HG03139 (cell line): ENCODE measurements at regions not wholly inside any gene's neighbourhood (a gene's known extent, or its start where the extent isn't known, plus 50 kb on each side); places are given as distances from the start of the nearest gene placed in this dataset.

Experiments
- ATAC-seq: cut with Tn5 transposase; IDR thresholded peaks from one replicate; pipeline ENCODE4 v1.9.1; 2021; ENCODE audit not compliant: unreplicated experiment

GRCh38 chr12:124633365-124634362 lies 66.3 kb upstream of the NCOR2 start:
- ATAC-seq: no peak

GRCh38 chr12:124632519-124632984 lies 65.1 kb upstream of the NCOR2 start:
- ATAC-seq: no peak

GRCh38 chr12:124631681-124632256 lies 64.4 kb upstream of the NCOR2 start:
- ATAC-seq: no peak

GRCh38 chr12:124630791-124631313 lies 63.4 kb upstream of the NCOR2 start:
- no peak for ATAC-seq

GRCh38 chr12:124629789-124630480 lies 62.5 kb upstream of the NCOR2 start:
- ATAC-seq: no peak

DNA sequence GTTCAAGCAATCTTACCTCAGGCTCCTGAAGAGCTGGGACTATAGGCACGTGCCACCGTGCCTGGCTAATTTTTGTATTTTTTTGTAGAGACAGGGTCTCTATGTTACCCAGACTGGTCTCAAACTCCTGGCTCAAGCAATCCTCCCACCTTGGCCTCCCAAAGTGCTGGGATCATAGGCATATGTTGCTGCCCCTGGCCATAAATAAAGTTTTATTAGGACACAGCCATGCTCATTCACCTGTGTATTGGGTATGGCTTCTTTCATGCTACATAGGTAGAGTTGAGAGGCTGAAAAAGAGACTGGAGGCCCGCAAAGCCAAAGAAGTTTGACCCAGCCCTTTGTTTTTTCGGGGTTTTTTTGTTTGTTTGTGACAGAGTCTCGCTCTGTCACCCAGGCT lies 61.7 kb upstream of the NCOR2 start:
- ATAC-seq: no peak

DNA sequence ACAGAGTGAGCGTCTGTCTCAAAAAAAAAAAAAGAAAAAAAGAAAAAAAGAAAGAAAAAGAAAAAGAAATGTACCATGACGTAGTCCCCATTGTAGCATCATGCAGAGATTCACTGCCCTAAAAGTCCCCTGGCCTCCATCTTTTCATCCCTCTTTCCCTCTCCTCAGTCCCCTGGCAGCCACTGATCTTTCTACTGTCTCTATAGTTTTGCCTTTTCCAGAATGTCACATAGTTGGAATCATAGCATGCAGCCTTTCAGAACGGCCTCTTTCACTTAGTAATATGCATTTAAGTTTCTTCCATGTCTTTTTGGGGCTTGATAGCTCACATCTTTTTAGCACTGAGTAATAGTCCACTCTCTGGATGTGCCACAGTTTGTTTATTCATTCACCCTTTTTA lies 60.5 kb upstream of the NCOR2 start:
- ATAC-seq: no peak

DNA sequence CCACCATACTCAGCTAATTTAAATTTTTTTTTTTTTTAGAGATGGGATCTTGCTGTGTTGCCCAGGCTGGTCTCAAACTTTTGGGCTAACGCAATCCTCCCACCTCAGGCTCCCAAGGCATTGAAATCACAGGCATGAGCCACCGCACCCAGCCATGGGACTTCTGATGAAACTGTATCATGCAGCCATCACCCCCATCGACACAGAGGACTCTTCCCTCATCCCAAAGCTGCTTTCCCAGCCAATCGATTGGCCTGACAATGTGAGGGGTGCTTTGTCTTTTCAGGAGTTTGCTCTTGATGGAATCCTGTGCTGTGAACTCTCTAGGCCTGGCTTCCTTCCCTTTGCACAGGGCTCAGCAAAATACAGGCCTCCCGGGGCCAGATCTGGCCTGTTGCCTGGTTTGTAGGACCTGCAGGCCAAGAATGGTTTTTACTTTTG lies 59.6 kb upstream of the NCOR2 start:
- ATAC-seq: no peak

GRCh38 chr12:124625867-124626675 lies 58.7 kb upstream of the NCOR2 start:
- ATAC-seq: no peak

DNA sequence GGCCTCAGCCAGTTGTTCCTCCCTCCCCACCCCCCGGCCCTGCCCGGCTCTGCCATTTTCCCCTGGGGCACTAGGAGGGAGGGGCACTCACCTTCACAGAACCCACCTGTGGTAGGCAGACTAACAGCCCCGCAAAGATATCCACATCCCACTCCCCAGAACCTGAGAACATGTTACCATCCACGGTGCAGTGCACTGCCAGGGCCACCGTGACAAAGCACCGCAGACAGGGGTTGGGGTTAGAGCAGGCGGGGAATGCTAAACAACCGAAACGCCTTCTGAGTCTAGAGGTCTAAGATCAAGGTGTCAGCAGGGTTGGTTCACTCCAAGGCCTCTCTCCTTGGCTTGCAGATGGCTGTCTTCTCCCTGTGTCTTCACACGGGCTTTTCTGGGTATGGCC lies 57.4 kb upstream of the NCOR2 start:
- no peak for ATAC-seq

GRCh38 chr12:124623344-124624035 lies 56.1 kb upstream of the NCOR2 start:
- ATAC-seq: no peak

DNA sequence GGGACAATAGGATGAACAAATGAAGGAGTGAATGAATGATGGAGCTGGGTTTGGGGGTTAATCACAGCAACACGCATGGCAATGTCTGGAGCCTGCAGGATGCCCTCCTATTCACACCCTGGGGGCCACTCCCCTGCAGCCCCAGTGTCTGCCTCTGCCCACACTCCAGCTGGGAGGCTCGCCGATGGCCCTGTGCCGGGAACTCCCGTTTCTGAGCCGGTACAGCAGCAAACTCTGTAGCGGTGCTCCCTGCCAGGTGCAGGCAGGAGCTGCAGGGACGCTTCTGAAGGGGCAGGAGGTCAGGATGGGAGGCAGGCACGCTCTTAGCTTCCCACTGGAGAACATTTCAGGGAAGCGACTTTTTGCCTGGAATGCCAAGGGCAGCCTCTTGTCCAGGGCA lies 55.4 kb upstream of the NCOR2 start:
- ATAC-seq: no peak

DNA sequence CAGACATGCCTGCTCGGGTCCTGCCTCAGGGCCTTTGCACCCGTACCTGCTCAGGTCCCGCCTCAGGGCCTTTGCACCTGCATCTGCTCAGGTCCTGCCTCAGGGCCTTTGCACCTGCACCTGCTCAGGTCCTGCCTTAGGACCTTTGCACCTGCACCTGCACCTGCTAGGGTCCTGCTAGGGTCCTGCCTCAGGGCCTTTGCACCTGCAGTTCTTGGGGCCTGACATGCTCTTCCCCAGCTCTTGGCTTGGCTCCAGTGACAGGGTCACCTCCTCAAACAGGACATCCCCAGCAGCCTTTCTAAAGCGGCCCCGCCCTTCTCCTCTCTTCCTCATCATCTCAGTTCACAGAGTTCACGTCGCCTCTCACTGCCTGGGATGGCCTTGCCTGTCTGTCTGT lies 54.9 kb upstream of the NCOR2 start:
- ATAC-seq: no peak

DNA sequence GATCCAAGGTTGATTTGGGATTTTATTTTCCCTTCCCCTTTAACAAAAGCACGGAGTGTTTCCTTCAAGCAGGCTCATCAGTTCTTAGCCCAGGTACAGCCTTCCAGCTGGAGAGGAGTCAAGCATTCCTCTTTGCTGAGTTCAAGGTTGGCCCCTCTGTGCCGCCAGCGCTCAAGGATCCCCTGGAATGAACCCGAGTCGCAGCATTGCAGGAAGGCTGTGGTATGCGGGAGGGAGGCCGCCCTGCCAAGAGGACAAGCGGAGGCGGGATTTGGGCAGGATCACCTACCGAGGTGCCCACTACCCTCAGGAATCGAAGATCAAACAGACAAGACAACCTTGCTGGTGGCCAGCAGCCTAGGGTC lies 53.9 kb upstream of the NCOR2 start:
- ATAC-seq: no peak

- no peak for ATAC-seq
Measured at GRCh38 chr12:124620606-124621295, 53.3 kb upstream of the NCOR2 start.

DNA sequence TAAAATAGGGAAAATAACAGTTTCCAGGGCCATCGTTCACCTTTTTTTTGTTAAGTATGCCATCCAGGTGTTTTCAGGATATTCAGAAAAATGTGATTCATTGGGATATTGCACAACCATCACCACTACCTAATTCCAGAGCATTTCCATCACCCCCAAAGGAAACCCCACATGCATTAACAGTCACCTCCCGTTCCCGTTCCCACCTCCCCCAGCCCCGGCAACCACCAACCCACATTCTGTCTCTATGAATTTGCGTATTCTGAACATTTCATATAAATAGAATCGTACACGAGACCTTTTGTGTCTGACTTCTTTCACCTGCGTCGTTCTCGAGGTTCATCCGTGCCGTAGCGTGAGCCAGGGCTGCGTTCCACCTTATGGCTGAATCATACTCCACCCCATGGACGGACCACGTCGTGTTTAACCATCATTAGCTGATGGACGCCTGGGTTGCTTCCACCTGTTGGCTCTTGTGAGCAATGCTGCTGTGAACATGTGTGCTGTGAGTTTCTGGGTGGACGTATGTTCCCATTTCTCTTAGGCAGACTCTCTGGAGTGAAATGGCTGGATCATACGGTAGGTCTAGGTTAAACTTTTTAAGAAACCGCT lies 51.0 kb upstream of the NCOR2 start:
- no peak for ATAC-seq

DNA sequence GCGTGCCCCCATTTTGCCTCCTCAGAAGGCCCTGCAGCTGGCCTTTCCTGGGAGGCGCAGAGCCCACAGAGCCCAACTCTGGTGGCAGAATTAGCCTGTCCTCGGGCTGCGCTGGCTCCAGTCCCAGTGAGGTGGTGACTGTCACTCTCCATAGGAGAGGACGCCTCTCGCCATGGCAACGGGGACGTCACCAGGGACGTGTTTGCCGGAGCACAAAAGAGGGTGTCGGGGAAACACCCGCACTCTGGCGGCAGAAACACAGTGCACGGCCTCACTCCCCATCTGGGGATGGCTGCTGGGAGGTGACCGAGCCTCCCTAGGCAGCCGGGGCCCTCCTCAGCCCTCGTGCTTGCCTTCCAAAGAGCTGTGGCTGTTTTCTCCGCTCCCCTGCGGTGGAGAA lies 50.2 kb upstream of the NCOR2 start:
- ATAC-seq: no peak
